GM12892 (cell line): ENCODE measurements at regions not wholly inside any gene's neighbourhood (a gene's known extent, or its start where the extent isn't known, plus 50 kb on each side); places are given as distances from the start of the nearest gene placed in this dataset.
A peak's percentile ranks its signal among the peaks of the same experiment; 100 is the strongest.
"Not testable (repeated sequence)": the region's sequence is repeated elsewhere in the genome, so short reads cannot be mapped to it uniquely, and the experiment has no call there.

Source experiments
- DNase-seq: peaks from one replicate; pipeline ENCODE4 v3.0.0; 2011; ENCODE audit not compliant: insufficient read length
- FAIRE-seq: peaks from 2 replicates; lab custom pipeline; 2011; peaks lifted over from hg19 to GRCh38; lab: Jason Lieb, UNC
- POLR2A ChIP-seq: IDR thresholded peaks from 2 replicates; pipeline ENCODE4 v1.6.1; 2011; ENCODE audit warnings: low read depth, low read length, control low read depth
- POLR2AphosphoS5 ChIP-seq: IDR thresholded peaks from 2 replicates; pipeline ENCODE4 v1.6.1; 2011; ENCODE audit warnings: low read depth, low read length, control low read depth
- TAF1 ChIP-seq: IDR thresholded peaks from 2 replicates; pipeline ENCODE4 v1.6.1; 2011; ENCODE audit warnings: low read depth, mild to moderate bottlenecking, control low read depth, low read length, borderline replicate concordance

DNA sequence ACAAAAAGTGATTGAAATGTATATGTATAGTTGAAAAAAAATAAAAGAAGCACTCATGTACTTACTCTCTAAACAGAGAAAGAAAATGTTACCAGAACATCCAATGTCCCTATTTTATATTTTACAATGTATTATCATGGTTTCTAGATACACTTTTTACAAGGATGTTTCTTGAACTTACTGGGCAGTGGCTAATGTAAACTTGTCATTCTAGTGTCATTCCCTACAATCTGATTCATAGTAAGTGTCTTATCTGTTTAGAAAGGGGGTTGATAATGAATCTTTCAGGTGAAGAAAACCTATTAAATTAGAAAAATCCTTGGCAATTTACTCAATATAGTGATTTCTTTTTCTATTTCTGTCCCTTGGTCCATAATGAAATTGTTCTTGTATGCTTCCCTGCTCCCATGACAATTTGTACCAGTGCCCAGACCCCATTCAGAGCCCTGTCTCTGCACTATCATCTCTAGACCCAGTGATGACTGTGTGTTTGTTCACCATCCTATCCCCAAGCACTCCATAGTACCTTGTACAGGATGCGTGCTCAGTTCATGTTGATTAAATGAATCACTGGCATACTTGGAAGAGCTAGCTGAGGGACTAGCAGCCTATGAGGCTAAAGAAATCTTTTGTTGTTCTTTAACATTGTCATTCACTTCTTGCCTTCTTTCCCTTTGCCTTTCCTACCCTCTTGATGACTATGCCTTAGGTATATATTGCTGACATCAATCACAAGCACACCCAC, 101.2 kb downstream of the HMHB1 start:
- no peak for DNase-seq
- no peak for FAIRE-seq
- TF ChIP-seq TAF1: no peak
- TF ChIP-seq POLR2A: no peak
- no peak for TF ChIP-seq POLR2AphosphoS5

DNA sequence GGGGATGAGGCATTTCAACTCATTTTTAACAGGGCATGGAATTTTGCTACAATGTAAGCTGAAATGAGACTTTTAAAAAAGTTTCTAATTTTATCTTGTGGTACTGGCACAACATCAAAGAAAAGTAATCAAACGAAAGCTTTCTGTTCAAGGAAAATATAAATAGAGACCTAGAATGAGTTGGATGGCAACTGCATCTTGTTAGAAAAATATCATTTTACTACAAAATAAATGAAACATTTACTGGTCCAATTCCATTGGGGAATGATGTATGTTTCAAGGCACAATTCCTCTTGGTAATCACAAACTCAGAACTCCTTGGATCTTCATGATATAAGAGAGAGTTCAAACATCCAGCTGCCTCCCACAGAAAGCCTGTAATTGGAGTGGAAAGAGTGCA, 102.8 kb downstream of the HMHB1 start:
- FAIRE-seq: no peak
- DNase-seq: no peak
- no peak for TF ChIP-seq POLR2AphosphoS5
- no peak for TF ChIP-seq TAF1
- TF ChIP-seq POLR2A: no peak

DNA sequence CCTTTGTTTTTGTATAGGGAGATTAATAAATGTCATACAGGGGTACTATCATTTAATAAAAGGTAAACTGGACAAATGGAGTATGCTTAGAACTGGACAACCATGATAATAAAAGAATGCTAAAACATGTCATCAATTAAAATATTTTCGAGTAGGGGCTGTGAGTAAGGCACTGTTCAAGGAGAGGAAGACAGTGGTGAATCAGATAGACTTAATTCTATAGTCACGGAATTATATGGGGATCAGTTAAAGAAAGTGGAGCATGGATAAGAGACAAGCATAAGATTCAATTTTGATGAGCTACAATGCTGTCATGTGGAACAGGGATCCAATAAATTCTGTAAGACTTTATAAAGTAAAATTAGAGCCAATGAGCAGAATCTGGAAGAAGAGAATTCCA, 104.5 kb downstream of the HMHB1 start:
- FAIRE-seq (no peak), DNase-seq (no peak)
- TF ChIP-seq POLR2A: no peak
- no peak for TF ChIP-seq POLR2AphosphoS5
- no peak for TF ChIP-seq TAF1

DNA sequence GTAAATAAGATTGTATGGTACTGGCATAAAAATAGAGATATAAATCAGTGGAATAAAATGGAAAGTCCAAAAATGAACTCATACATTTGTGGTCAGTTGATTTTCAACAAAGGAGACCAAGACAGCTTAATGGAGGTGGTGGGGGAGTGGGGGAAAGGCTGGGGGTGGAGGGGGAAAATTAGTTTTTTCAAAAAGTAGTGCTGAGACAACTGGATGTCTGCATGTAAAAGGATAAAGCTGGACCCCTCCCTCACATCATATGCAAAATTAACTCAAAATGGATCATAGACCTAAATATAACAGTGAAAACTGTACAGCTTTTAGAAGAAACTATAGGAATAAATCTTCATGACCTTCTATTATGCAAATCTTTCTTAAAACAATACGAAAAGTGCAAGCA, 107.0 kb downstream of the HMHB1 start:
- no peak for DNase-seq
- no peak for FAIRE-seq

DNA sequence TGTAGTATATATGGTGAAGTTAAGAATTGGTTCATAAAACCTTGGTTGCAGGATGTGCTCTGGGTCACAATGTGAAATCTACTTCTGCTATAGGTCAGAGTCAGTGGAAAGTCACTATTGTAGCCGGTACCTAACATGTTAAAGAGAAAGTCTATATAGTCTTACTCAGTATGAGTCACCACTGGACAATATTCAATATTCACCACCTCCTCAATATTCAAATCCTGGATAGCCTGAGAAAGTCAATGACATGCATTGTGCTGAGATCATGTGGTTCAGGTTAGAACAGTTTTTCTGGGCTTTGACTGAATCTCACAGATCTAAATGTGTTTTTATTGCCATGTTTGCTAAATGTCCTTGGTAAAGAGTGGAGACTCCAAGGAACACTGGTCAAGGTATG, 108.8 kb downstream of the HMHB1 start:
- DNase-seq (no peak), FAIRE-seq (no peak)
- TF ChIP-seq POLR2A: no peak
- TF ChIP-seq TAF1: no peak
- no peak for TF ChIP-seq POLR2AphosphoS5

More for the DNA sequence above, 107.0 kb downstream of the HMHB1 start:
- TF ChIP-seq POLR2AphosphoS5 (no peak), POLR2A (no peak), TAF1 (no peak)

DNA sequence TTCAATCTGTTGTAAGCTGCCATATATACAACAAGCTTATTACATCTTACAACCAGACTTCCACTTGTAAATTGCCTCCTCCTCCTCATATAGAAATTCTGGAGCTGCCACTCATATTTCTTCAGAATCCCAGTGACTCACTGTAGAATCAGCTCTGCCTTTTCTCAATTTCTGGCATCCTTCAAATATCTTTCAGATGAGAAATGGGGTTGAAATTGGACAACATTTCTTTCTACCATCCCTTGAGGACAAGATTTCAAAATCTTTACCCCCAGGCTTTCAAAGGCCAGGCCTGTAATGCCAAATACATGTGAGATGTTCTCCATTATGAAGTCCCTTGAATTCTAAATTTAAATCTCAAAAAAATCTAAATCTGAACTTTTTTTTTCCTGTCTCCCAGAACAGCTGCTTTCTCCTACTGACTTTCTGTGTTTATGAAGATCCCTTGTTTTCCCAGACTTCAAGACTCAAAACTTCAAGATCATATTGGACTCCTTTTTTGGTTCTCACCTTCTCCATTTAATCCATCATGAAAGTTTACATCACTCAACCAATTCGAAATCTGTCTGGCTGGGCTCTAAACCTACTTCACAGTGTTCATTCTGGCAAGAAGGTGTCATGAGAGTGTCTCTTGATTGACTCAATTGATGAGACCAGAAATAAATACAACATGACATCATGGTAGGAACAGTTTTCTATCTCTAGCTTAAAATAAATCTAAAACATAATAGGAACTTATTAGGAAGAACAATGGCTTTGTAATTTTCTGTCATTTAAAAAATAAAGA, 109.8 kb downstream of the HMHB1 start:
- FAIRE-seq (no peak), DNase-seq (no peak)
- no peak for TF ChIP-seq TAF1
- no peak for TF ChIP-seq POLR2A
- no peak for TF ChIP-seq POLR2AphosphoS5

DNA sequence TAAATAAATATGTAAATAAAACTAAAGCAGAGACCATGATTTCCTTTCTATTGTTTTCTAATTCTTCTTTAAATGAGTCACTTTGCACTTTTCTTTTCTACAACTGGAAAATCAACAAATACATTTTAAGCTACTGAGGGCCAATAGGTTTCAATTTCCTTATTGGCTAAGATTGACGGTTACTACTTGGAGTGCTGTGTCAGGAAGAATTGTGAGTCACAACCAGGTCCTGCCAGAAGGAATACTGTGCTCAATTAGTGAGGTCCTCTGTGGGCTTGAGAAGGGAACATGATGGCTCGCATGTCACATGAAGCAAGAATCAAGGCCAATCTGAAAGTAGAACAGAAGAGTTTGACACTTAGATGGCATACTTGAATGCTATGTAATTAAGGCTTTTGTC, 110.8 kb downstream of the HMHB1 start:
- FAIRE-seq (peak; percentile 36), DNase-seq (no peak)
- no peak for TF ChIP-seq POLR2AphosphoS5
- TF ChIP-seq TAF1: no peak
- TF ChIP-seq POLR2A: no peak

DNA sequence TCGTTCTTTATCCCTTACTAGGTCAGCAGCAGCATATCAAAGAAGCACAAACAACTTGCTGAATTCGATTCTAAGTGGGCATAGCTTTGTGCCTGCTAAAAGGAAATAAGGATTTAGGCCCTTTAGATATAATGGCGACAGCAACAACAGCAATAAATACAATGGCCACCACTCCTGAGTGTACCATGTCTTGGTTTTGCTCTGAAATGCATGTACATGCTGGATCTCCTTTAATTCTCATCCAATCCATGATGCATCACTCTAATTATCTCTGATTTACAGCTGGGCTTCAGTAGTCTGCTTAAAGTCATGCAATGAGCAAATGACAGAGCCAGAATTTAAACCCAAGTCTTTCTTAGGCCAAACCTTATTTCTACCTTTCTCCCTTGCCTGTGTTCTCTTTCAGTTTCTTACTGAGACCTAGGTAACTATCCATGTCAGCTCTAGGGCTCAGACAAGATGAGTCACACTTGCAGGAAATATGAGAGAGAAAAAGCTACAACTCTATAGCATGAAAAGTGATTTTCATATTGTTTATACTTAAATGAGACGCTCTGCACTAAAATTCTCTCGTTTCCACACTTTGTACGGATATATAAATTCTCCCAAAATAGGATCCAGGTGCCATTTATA, 111.8 kb downstream of the HMHB1 start:
- no peak for DNase-seq
- FAIRE-seq: no peak
- TF ChIP-seq POLR2A: no peak
- TF ChIP-seq TAF1: no peak
- no peak for TF ChIP-seq POLR2AphosphoS5

DNA sequence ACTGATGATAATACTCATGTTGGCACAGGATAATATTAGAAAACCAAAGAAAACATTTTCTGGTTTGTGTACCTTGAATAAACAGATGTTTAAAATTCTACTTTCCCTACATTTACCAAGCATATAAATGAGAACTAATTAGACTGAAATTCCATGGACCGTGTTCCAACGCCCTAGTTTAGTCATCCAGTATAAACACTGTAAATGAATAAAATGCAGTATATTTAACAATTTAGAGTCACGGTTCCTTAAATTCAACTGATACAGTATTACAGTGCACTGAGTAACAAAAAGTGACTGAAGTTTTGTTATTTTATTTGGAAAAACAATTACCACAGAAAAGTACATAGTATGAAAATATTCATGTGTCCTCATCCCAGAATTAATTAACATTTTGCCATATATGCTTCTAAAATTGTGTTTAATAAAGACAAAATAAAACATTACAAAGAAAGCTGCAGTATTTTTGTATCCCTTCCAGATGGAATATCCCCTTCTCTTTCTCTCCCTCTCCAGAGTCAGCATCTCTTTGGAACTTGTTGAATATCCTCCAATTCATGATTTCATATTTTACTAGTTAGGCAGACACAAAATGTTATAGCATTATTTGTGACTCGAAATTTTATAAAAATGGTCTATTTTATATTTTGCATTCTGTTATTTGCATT, 112.5 kb downstream of the HMHB1 start:
- TF ChIP-seq TAF1 (no peak), POLR2AphosphoS5 (no peak), POLR2A (no peak)
- DNase-seq: no peak
- FAIRE-seq: no peak

DNA sequence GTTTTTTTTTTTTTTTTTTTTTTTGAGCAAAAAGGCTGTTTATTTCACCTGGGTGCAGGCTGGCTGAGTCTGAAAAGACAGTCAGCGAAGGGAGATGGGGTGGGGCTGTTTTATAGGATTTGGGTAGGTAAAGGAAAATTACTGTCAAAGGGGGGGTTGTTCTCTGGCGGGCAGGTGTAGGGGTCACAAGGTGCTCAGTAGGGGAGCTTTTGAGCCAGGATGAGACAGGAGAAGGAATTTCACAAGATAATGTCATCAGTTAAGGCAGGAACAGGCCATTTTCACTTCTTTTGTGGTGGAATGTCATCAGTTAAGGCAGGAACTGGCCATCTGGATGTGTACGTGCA, 113.0 kb downstream of the HMHB1 start:
- FAIRE-seq, DNase-seq: not testable (repeated sequence)

DNA sequence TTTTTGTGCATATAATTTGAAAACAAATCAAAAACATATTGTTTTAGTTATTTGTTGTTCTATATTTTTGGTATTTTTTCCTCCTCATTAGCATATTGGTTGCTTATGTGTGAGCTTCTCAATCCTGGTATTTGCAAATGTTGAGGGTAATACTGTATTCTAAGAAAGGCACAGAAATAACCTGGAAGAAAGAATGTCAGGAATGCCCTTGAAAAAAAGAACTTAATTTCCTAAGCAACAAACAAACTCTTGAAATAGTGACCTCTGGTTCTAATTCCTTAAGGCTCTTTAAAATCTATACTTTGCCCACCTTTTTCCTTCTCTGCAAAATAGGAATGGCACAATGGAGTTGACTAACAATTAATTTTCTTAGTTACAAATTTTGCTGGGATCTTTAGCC, 117.5 kb downstream of the HMHB1 start:
- FAIRE-seq: no peak
- TF ChIP-seq TAF1 (no peak), POLR2A (no peak), POLR2AphosphoS5 (no peak)
- DNase-seq: no peak
